ENCODE measurements at regions not wholly inside any gene's neighbourhood (a gene's known extent, or its start where the extent isn't known, plus 50 kb on each side); places are given as distances from the start of the nearest gene placed in this dataset.

- TF ChIP-seq POLR2A (IDR thresholded peaks at IDR 0.05) (no peak), CTCF (IDR thresholded peaks at IDR 0.05) (no peak)
These were observed 389.9 kb upstream of the ANXA10 start for GRCh38 chr4:167702391-167702790.

Measured in ovary (tissue), 3 donors.